ENCODE measurements at regions not wholly inside any gene's neighbourhood (a gene's known extent, or its start where the extent isn't known, plus 50 kb on each side); places are given as distances from the start of the nearest gene placed in this dataset.
"Not testable (repeated sequence)": the region's sequence is repeated elsewhere in the genome, so short reads cannot be mapped to it uniquely, and the experiment has no call there.

GRCh38 chr16:33706845-33707590, 247.6 kb downstream of the TP53TG3F start:
- H3K4me3 ChIP-seq (ENCODE audit: low read depth in 2 of 2, low read length in 1 of 2): peak overlapping the region; percentile 66 to 88
- POLR2A ChIA-PET; H4K20me1 ChIP-seq (ENCODE audit: insufficient read depth); H3K9me3 ChIP-seq; H3K4me1 ChIP-seq (ENCODE audit: control insufficient read depth in 1 of 2, insufficient read depth in 2 of 2, low read depth in 1 of 2, low read length in 1 of 2); DNase-seq; H3K27me3 ChIP-seq (ENCODE audit: insufficient read depth); H3K9me2 ChIP-seq; H3K36me3 ChIP-seq (replicated peaks in 1 of 2; ENCODE audit: control insufficient read depth in 1 of 2, insufficient read depth in 2 of 2, low read length in 1 of 2); H3F3A ChIP-seq (replicated peaks; ENCODE audit: insufficient read depth): not testable (repeated sequence)
- peak overlapping the region; percentile 71 for H3K9ac ChIP-seq
- H3K27ac ChIP-seq (ENCODE audit: low read depth in 2 of 2, low read length in 1 of 2): peak overlapping the region; percentile 59 to 76
- peak overlapping the region; percentile 93 for H2AFZ ChIP-seq (ENCODE audit: low read depth)
- CTCF ChIA-PET: interaction anchor here (0.9 to 1.1 kb wide), 2 partner anchors 18 to 27 kb away, joined by 3 read pairs; no protein-coding TSS in a partner anchor
- peak overlapping the region; percentile 80 for H3K4me2 ChIP-seq
- 16% methylated on average over 32 of the region's 55 CpGs for WGBS (ENCODE audit: low lambda C conversion rate)
- TF ChIP-seq NRF1 (IDR thresholded peaks at IDR 0.05; ENCODE audit: low read depth, low read length) (peak; percentile 81), CTCF (IDR thresholded peaks at IDR 0.05) (peak; percentile 29), MXI1 (IDR thresholded peaks at IDR 0.05; ENCODE audit: low read depth, low read length) (peak; percentile 18; the same call in 1 of the 2 replicates), POLR2AphosphoS5 (IDR thresholded peaks at IDR 0.05; ENCODE audit: low read depth, low read length) (0 out of 2 replicates have a peak, but pooled peaks have one; percentile 23)
- peaks cover 12% of the 10 kb centered on the region; the same call in 1 of the 2 replicates for H3K79me2 ChIP-seq (ENCODE audit: insufficient read depth)

- H3K36me3 ChIP-seq (replicated peaks in 1 of 2; ENCODE audit: control insufficient read depth in 1 of 2, insufficient read depth in 2 of 2, low read length in 1 of 2); H3F3A ChIP-seq (replicated peaks; ENCODE audit: insufficient read depth); H4K20me1 ChIP-seq (ENCODE audit: insufficient read depth); H3K4me1 ChIP-seq (ENCODE audit: control insufficient read depth in 1 of 2, insufficient read depth in 2 of 2, low read depth in 1 of 2, low read length in 1 of 2); H3K9me3 ChIP-seq; H3K9me2 ChIP-seq; POLR2A ChIA-PET; DNase-seq; H3K27me3 ChIP-seq (ENCODE audit: insufficient read depth): not testable (repeated sequence)
- CTCF ChIA-PET: interaction anchor here (0.9 to 1.1 kb wide), 2 partner anchors 17 to 27 kb away, joined by 3 read pairs; no protein-coding TSS in a partner anchor
- 6% methylated on average over 3 of the region's 14 CpGs for WGBS (ENCODE audit: low lambda C conversion rate)
- H3K27ac ChIP-seq (ENCODE audit: low read depth in 2 of 2, low read length in 1 of 2): peak overlapping the region; percentile 59 to 76
- H3K4me2 ChIP-seq: peak overlapping the region; percentile 80
- H3K79me2 ChIP-seq (ENCODE audit: insufficient read depth): peaks cover 12% of the 10 kb centered on the region; the same call in 1 of the 2 replicates
- H3K9ac ChIP-seq: peak overlapping the region; percentile 71
- peak overlapping the region; percentile 93; the same call in 1 of the 2 replicates for H2AFZ ChIP-seq (ENCODE audit: low read depth)
- peak overlapping the region; percentile 66 to 88 for H3K4me3 ChIP-seq (ENCODE audit: low read depth in 2 of 2, low read length in 1 of 2)
Observed at GRCh38 chr16:33707591-33707934, 248.2 kb downstream of the TP53TG3F start.

GRCh38 chr16:33709856-33710695, 250.7 kb downstream of the TP53TG3F start:
- H3K4me3 ChIP-seq (ENCODE audit: low read depth in 2 of 2, low read length in 1 of 2); H3K9ac ChIP-seq; POLR2A ChIA-PET; CTCF ChIA-PET; H4K20me1 ChIP-seq (ENCODE audit: insufficient read depth); H3K4me1 ChIP-seq (ENCODE audit: control insufficient read depth in 1 of 2, insufficient read depth in 2 of 2, low read depth in 1 of 2, low read length in 1 of 2); H3K9me3 ChIP-seq; H3K4me2 ChIP-seq; H3F3A ChIP-seq (replicated peaks; ENCODE audit: insufficient read depth); H3K27ac ChIP-seq (ENCODE audit: low read depth in 2 of 2, low read length in 1 of 2); DNase-seq; H3K36me3 ChIP-seq (replicated peaks in 1 of 2; ENCODE audit: control insufficient read depth in 1 of 2, insufficient read depth in 2 of 2, low read length in 1 of 2); H3K27me3 ChIP-seq (ENCODE audit: insufficient read depth); H3K9me2 ChIP-seq; H3K79me2 ChIP-seq (ENCODE audit: insufficient read depth); H2AFZ ChIP-seq (ENCODE audit: low read depth): not testable (repeated sequence)
- WGBS (ENCODE audit: low lambda C conversion rate): no CpG with 5 or more reads among the region's 16 CpGs

GRCh38 chr16:33710696-33711087, 251.3 kb downstream of the TP53TG3F start:
- H3K36me3 ChIP-seq (replicated peaks in 1 of 2; ENCODE audit: control insufficient read depth in 1 of 2, insufficient read depth in 2 of 2, low read length in 1 of 2); H3K9ac ChIP-seq; H3K4me1 ChIP-seq (ENCODE audit: control insufficient read depth in 1 of 2, insufficient read depth in 2 of 2, low read depth in 1 of 2, low read length in 1 of 2); H4K20me1 ChIP-seq (ENCODE audit: insufficient read depth); CTCF ChIA-PET; H3F3A ChIP-seq (replicated peaks; ENCODE audit: insufficient read depth); H3K9me2 ChIP-seq; H3K9me3 ChIP-seq; H3K4me3 ChIP-seq (ENCODE audit: low read depth in 2 of 2, low read length in 1 of 2); H2AFZ ChIP-seq (ENCODE audit: low read depth); H3K27ac ChIP-seq (ENCODE audit: low read depth in 2 of 2, low read length in 1 of 2); POLR2A ChIA-PET; H3K79me2 ChIP-seq (ENCODE audit: insufficient read depth); H3K27me3 ChIP-seq (ENCODE audit: insufficient read depth); DNase-seq; H3K4me2 ChIP-seq: not testable (repeated sequence)
- 20% methylated on average over 1 of the region's 3 CpGs for WGBS (ENCODE audit: low lambda C conversion rate)

- H3K36me3 ChIP-seq (replicated peaks in 1 of 2; ENCODE audit: control insufficient read depth in 1 of 2, insufficient read depth in 2 of 2, low read length in 1 of 2); DNase-seq; H3K79me2 ChIP-seq (ENCODE audit: insufficient read depth); H3K9me3 ChIP-seq; H3F3A ChIP-seq (replicated peaks; ENCODE audit: insufficient read depth); CTCF ChIA-PET; H3K27ac ChIP-seq (ENCODE audit: low read depth in 2 of 2, low read length in 1 of 2); H3K4me1 ChIP-seq (ENCODE audit: control insufficient read depth in 1 of 2, insufficient read depth in 2 of 2, low read depth in 1 of 2, low read length in 1 of 2); H3K4me2 ChIP-seq; POLR2A ChIA-PET; H3K9me2 ChIP-seq; H3K4me3 ChIP-seq (ENCODE audit: low read depth in 2 of 2, low read length in 1 of 2); H4K20me1 ChIP-seq (ENCODE audit: insufficient read depth); H3K9ac ChIP-seq; H3K27me3 ChIP-seq (ENCODE audit: insufficient read depth); H2AFZ ChIP-seq (ENCODE audit: low read depth): not testable (repeated sequence)
- 81% methylated on average over 3 of the region's 5 CpGs for WGBS (ENCODE audit: low lambda C conversion rate)
Observed at GRCh38 chr16:33711616-33712015, 252.2 kb downstream of the TP53TG3F start.
